ENCODE measurements at regions not wholly inside any gene's neighbourhood (a gene's known extent, or its start where the extent isn't known, plus 50 kb on each side); places are given as distances from the start of the nearest gene placed in this dataset.
"Not testable (repeated sequence)": the region's sequence is repeated elsewhere in the genome, so short reads cannot be mapped to it uniquely, and the experiment has no call there.

DNA sequence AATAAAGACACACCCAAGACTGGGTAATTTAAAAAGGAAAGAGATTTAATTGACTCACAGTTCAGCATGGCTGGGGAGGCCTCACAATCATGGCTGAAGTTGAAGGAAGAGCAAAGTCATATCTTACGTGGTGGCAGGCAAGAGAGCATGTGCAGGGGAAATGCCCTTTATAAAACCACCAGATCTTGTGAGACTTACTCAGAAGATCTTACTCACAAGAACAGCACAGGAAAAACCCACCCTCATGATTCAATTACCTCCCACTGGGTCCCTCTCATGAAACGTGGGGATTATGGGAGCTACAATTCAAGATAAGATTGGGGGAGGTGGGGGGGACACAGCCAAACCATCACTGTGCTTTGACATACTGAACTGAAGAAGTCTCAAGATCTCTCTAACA lies 800.0 kb downstream of the TENT5A start:
- H3K36me3 Mint-ChIP-seq (ENCODE audit: low read depth); H3K27me3 Mint-ChIP-seq (ENCODE audit: low read depth); DNase-seq (ENCODE audit: low spot score): not testable (repeated sequence)

DNA sequence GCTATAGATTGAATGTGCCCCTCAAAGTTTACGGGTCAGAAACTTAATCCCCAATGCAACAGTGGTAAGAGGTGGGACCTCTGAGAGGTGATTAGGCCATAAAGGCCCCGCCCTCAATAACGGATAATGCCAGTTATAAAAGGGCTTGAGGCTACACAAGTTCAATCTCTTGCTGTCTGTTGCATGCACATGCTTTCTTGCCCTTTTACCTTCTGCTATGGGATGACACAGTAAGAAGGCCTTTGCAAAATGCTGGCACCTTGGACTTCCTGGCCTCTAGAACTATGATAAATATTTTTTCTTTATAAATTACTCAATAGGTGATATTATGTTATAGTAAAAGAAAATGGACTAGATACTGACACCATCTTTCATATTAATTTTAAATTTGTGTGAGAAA lies 806.1 kb downstream of the TENT5A start:
- no peaks in the 10 kb centered on the region for H3K27me3 Mint-ChIP-seq (ENCODE audit: low read depth)

More for the DNA sequence above, 800.0 kb downstream of the TENT5A start:
- H3K27ac Mint-ChIP-seq; intact Hi-C loops (cut with micrococcal nuclease); H3K9me3 Mint-ChIP-seq; H3K4me3 Mint-ChIP-seq (ENCODE audit: low read depth); H3K4me1 Mint-ChIP-seq (ENCODE audit: low read depth): not testable (repeated sequence)

DNA sequence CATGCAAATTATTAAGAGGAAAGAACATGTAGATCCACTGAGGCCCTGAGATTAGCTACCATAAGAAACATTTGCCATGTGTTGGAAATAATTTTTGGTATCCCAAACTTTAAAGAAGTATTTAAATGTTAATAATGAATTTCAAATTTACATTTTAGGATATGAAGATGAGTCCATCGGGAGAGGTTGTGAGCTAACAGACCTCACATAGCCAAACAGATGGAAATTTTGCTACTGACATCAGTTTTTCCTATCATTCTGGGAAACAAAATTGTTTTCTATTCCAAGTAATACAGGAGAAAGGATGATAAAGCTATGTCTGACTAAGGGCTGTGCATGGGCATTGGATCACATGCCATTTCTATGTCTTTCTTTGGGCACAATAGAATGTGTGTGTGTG lies 809.6 kb downstream of the TENT5A start:
- Mint-ChIP-seq H3K36me3 (ENCODE audit: low read depth) (no peaks in the 10 kb centered on the region), H3K4me1 (ENCODE audit: low read depth) (no peaks in the 10 kb centered on the region), H3K27me3 (ENCODE audit: low read depth) (no peaks in the 10 kb centered on the region), H3K9me3 (peaks cover 7% of the 10 kb centered on the region), H3K4me3 (ENCODE audit: low read depth) (no peak overlapping the region), H3K27ac (no peak overlapping the region)
- DNase-seq (ENCODE audit: low spot score) = no peak
- intact Hi-C loops (cut with micrococcal nuclease) = no loop called here

More for the DNA sequence above, 806.1 kb downstream of the TENT5A start:
- no peak overlapping the region for H3K4me3 Mint-ChIP-seq (ENCODE audit: low read depth)
- H3K36me3 Mint-ChIP-seq (ENCODE audit: low read depth) = no peaks in the 10 kb centered on the region
- H3K27ac Mint-ChIP-seq = no peak overlapping the region
- DNase-seq (ENCODE audit: low spot score) = no peak
- no peaks in the 10 kb centered on the region for H3K4me1 Mint-ChIP-seq (ENCODE audit: low read depth)
- intact Hi-C loops (cut with micrococcal nuclease) = no loop called here
- H3K9me3 Mint-ChIP-seq = no peaks in the 10 kb centered on the region

DNA sequence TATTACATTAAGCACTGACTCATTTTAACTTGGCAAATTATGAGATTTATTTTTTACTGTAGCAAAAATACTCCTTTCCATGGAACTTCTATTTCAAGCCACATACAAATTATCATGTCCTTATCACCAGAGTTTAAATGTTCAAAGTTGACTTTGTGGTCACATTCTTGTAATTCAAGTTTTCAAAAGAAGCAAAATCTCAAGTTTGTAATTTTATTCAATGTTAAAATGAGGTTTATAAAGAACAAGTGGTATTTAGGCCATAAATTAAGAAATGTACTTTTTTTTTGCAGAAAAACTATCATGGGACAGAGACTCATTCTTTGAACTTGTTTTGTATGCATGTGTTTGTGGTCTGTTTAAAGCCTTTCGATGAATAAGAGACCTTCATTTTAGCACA lies 811.5 kb downstream of the TENT5A start:
- Mint-ChIP-seq H3K9me3 (peaks cover 17% of the 10 kb centered on the region), H3K27ac (no peak overlapping the region), H3K36me3 (ENCODE audit: low read depth) (no peaks in the 10 kb centered on the region), H3K4me1 (ENCODE audit: low read depth) (no peaks in the 10 kb centered on the region), H3K27me3 (ENCODE audit: low read depth) (no peaks in the 10 kb centered on the region), H3K4me3 (ENCODE audit: low read depth) (no peak overlapping the region)
- DNase-seq (ENCODE audit: low spot score) = no peak
- intact Hi-C loops (cut with micrococcal nuclease) = no loop called here

DNA sequence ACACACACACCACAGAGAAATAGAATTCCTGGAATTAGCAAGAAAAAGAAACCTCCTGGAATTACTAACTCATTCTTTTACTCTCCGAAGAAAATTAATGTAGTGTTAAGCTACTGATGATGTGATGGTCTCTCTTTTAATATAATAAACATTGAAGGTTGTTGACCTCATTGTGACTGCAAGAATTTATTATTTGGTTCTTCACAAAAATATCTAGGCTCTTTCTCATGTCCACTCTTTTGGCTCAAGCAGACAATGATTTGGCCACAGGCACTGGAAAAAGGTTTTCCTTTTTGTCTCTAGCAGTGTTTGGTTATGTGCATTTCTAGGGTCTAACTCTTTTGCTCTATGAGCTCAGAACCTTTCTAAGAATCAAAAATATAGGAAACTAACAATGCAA lies 811.9 kb downstream of the TENT5A start:
- Mint-ChIP-seq H3K27ac (no peak overlapping the region), H3K36me3 (ENCODE audit: low read depth) (no peaks in the 10 kb centered on the region), H3K27me3 (ENCODE audit: low read depth) (no peaks in the 10 kb centered on the region), H3K4me3 (ENCODE audit: low read depth) (no peak overlapping the region), H3K4me1 (ENCODE audit: low read depth) (no peaks in the 10 kb centered on the region), H3K9me3 (peaks cover 17% of the 10 kb centered on the region)
- intact Hi-C loops (cut with micrococcal nuclease) = no loop called here
- DNase-seq (ENCODE audit: low spot score) = no peak

DNA sequence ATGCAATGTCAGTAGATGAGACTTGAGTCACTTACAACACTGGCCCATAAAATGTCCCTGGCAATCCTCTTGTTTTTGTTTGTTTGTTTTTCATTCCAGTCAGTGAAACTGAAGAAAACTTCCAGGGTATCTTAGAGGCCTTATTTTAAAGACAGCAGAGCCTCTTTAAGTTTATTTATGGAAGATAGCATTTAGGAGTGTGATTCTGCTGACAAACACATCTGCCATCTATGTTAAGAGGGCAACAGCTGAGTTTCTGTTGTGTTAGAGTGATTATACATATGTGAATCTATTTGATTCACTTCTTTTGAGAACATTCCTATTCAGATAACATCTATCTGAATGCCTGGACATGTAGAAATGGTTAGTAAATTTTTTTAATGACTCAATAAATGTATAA lies 812.6 kb downstream of the TENT5A start:
- Mint-ChIP-seq H3K9me3 (peaks cover 17% of the 10 kb centered on the region), H3K27me3 (ENCODE audit: low read depth) (no peaks in the 10 kb centered on the region)

DNA sequence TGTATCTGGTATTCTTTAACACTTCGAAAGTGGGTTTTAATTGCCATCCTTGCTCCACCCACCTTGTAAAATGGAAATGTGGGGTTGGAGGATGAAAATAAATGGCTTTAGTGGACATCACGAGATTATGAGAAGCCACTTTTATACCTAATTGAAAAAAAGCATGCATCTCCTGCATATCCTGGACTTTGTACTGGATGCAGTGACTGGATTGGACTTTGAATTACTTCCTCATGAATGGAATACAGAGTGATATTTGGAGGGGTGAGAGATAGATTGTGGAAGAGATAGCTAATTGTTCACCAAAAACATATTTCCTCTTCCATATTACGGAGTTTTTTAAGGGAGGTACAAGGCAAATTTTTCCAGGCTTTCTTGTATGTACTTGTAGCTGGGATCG lies 813.0 kb downstream of the TENT5A start:
- no peak for DNase-seq (ENCODE audit: low spot score)
- no peak overlapping the region for H3K27ac Mint-ChIP-seq
- H3K36me3 Mint-ChIP-seq (ENCODE audit: low read depth) = no peaks in the 10 kb centered on the region
- peaks cover 20% of the 10 kb centered on the region for H3K9me3 Mint-ChIP-seq
- H3K27me3 Mint-ChIP-seq (ENCODE audit: low read depth) = no peaks in the 10 kb centered on the region
- intact Hi-C loops (cut with micrococcal nuclease) = no loop called here
- H3K4me1 Mint-ChIP-seq (ENCODE audit: low read depth) = no peaks in the 10 kb centered on the region
- no peak overlapping the region for H3K4me3 Mint-ChIP-seq (ENCODE audit: low read depth)

More for the DNA sequence above, 812.6 kb downstream of the TENT5A start:
- intact Hi-C loops (cut with micrococcal nuclease) = no loop called here
- DNase-seq (ENCODE audit: low spot score) = no peak
- Mint-ChIP-seq H3K4me1 (ENCODE audit: low read depth) (no peaks in the 10 kb centered on the region), H3K4me3 (ENCODE audit: low read depth) (no peak overlapping the region), H3K27ac (no peak overlapping the region), H3K36me3 (ENCODE audit: low read depth) (no peaks in the 10 kb centered on the region)

DNA sequence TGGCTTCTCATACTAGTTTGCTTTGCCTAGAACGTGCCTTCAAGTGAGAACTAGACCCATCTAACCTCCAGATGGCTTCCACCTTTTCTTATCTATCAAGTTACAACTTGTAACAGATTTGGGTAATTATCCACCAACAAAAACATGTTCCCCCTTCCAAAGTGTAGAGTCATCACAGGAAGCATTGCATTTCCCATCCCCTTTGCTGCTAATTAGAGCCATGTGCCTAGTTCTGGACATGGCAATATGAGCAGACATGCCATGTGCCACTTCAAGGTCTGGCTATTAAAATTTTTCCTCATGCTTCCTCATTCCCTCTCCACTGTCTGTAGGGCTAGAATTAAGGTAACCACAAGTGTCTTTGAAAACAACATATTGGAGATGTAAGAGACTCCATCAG lies 814.4 kb downstream of the TENT5A start:
- no peak for DNase-seq (ENCODE audit: low spot score)
- Mint-ChIP-seq H3K4me1 (ENCODE audit: low read depth) (no peaks in the 10 kb centered on the region), H3K9me3 (peaks cover 30% of the 10 kb centered on the region), H3K27ac (no peak overlapping the region), H3K36me3 (ENCODE audit: low read depth) (no peaks in the 10 kb centered on the region), H3K4me3 (ENCODE audit: low read depth) (no peak overlapping the region), H3K27me3 (ENCODE audit: low read depth) (no peaks in the 10 kb centered on the region)
- intact Hi-C loops (cut with micrococcal nuclease) = no loop called here

DNA sequence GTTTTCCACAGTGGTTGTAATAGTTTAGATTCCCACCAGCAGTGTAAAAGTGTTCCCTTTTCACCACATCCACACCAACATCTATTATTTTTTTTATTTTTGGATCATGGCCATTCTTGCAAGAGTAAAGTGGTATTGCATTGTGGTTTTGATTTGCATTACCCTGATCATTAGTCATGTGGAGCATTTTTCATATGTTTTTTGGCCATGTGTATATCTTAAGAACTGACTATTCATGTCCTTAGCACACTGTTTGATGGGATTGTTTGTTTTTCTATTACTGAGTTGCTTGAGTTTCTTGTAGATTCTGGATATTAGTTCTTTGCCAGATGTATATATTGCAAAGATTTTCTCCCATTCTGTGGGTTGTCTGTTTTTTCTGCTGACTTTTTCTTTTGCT lies 820.1 kb downstream of the TENT5A start:
- Mint-ChIP-seq H3K27me3 (ENCODE audit: low read depth) (no peaks in the 10 kb centered on the region), H3K4me3 (ENCODE audit: low read depth) (no peak overlapping the region), H3K4me1 (ENCODE audit: low read depth) (no peaks in the 10 kb centered on the region), H3K36me3 (ENCODE audit: low read depth) (no peaks in the 10 kb centered on the region), H3K9me3 (peaks cover 25% of the 10 kb centered on the region), H3K27ac (no peak overlapping the region)
- intact Hi-C loops (cut with micrococcal nuclease) = no loop called here
- DNase-seq (ENCODE audit: low spot score) = no peak

DNA sequence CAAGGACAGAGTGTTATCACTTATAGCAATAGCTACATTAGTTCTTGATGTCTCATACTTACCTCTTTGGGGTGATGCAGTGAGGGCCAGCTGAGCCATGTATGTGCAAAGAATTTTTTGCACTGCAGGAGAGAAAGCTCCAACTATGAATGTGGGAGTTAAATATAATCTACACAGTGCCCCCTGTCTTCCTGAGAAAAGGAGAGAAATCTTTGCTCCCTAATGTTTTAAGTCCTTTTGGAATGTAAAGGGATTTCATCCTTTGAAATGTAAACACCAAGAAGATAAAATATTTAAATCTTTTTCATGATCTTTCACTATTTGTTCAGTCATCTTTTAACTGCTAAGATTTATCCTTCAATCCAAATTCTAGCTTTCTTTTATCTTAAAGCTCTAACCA lies 822.1 kb downstream of the TENT5A start:
- H3K27ac Mint-ChIP-seq = no peak overlapping the region
- no peaks in the 10 kb centered on the region for H3K4me1 Mint-ChIP-seq (ENCODE audit: low read depth)
- no peaks in the 10 kb centered on the region for H3K36me3 Mint-ChIP-seq (ENCODE audit: low read depth)
- H3K4me3 Mint-ChIP-seq (ENCODE audit: low read depth) = no peak overlapping the region
- intact Hi-C loops (cut with micrococcal nuclease) = no loop called here
- peaks cover 21% of the 10 kb centered on the region for H3K9me3 Mint-ChIP-seq
- no peak for DNase-seq (ENCODE audit: low spot score)
- H3K27me3 Mint-ChIP-seq (ENCODE audit: low read depth) = no peaks in the 10 kb centered on the region

DNA sequence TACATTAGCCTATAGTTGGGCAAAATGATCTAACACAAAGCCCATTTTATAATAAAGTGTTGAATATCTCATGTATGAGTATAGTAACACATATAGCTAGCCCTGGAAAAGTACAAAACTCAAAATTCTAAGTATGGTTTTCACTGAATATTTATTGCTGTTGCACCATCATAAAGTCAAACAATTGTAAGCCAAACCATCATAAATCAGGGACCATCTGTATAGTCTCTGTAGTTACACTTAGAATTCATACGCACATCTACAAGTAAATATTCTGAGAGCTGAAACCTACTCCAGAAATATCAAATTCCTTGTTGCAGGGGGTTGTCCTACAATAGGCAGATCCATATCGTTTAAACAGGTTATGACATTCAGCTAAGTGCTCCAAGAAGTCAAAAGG lies 817.3 kb downstream of the BCKDHB start:
- no peaks in the 10 kb centered on the region for H3K36me3 Mint-ChIP-seq (ENCODE audit: low read depth)
- H3K4me1 Mint-ChIP-seq (ENCODE audit: low read depth) = no peaks in the 10 kb centered on the region
- no peak overlapping the region for H3K4me3 Mint-ChIP-seq (ENCODE audit: low read depth)
- H3K9me3 Mint-ChIP-seq = peaks cover 5% of the 10 kb centered on the region
- intact Hi-C loops (cut with micrococcal nuclease) = no loop called here
- H3K27me3 Mint-ChIP-seq (ENCODE audit: low read depth) = no peaks in the 10 kb centered on the region
- DNase-seq (ENCODE audit: low spot score) = no peak
- H3K27ac Mint-ChIP-seq = no peak overlapping the region

DNA sequence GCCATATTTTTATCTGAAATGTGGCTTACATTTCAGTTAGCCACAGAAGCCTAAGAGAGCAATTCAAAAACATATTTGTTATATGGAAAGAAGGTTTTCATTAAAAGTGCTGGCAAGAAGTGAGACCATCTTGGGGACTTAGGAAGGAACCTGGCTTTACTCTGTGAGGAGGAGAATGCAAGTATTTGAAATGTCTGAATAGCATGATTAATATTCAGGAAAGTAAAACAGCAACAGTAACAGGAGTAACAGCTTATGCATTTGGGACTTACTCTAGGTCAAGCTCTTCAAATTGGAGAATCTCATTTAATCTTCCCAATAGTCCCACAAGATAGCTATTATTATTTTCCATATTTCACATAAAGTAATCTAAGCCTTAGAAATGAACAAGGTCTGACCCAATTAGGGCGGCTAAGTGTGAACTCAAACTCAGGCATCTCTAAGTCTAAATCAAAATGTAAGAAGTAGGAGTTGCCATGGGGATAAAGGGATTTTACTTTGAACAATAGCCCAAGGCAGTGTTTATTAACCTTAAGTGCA lies 816.5 kb downstream of the BCKDHB start:
- Mint-ChIP-seq H3K4me1 (ENCODE audit: low read depth) (no peaks in the 10 kb centered on the region), H3K27me3 (ENCODE audit: low read depth) (no peaks in the 10 kb centered on the region)
- intact Hi-C loops (cut with micrococcal nuclease) = no loop called here

DNA sequence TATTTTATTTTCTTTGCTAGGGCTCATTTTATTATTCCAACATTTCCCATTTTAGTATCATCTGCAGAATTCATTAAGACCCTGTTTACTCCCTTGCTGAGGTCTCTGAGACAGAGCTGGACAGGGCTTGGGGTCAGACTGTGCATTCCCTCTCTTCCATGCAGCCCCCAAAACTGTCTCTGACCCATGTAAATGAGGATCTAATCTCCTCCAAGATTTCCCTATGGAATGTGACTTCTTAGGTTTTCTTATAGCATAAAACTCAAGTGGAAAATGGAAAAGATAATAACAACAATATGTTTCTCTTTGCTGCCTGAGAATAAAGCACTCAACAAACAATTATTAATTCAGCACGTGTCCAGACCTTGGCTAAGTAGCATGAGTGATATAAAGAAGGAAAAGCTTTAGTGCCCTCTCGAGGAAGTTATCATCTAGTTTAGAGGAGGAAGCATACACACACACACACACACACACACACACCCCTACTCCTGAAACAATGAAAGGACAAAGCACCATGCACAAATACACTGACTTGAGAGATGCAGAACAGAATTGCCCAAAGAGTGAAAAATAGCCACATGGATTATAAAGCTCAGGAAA lies 815.5 kb downstream of the BCKDHB start:
- no peaks in the 10 kb centered on the region for H3K4me1 Mint-ChIP-seq (ENCODE audit: low read depth)
- DNase-seq (ENCODE audit: low spot score) = no peak
- peaks cover 5% of the 10 kb centered on the region for H3K9me3 Mint-ChIP-seq
- H3K27me3 Mint-ChIP-seq (ENCODE audit: low read depth) = no peaks in the 10 kb centered on the region
- no peak overlapping the region for H3K27ac Mint-ChIP-seq
- H3K36me3 Mint-ChIP-seq (ENCODE audit: low read depth) = no peaks in the 10 kb centered on the region
- intact Hi-C loops (cut with micrococcal nuclease) = no loop called here
- no peak overlapping the region for H3K4me3 Mint-ChIP-seq (ENCODE audit: low read depth)

More for the DNA sequence above, 816.5 kb downstream of the BCKDHB start:
- H3K4me3 Mint-ChIP-seq (ENCODE audit: low read depth) = no peak overlapping the region
- peaks cover 5% of the 10 kb centered on the region for H3K9me3 Mint-ChIP-seq
- DNase-seq (ENCODE audit: low spot score) = no peak
- H3K27ac Mint-ChIP-seq = no peak overlapping the region
- H3K36me3 Mint-ChIP-seq (ENCODE audit: low read depth) = no peaks in the 10 kb centered on the region

DNA sequence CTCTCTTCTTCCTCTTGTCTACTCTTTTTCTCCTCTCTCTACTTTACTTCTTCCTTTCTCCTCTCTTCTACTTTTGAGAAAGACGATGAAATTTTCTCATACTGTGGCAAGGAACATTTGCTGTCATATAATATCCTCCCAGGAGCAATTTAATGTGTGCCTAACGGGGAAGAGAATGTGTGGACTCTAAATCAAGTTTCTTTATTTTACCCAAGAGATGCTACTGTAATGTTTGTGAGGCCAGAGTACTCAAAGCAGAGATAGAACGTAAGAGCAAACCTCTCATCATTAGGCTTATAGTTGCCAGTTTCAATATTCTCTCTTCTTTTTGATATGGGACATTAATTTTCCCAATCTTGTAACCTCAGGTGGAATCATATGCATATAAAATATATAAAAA lies 801.4 kb downstream of the BCKDHB start:
- peaks cover 8% of the 10 kb centered on the region for H3K9me3 Mint-ChIP-seq
- no peak for DNase-seq (ENCODE audit: low spot score)
- no peak overlapping the region for H3K4me3 Mint-ChIP-seq (ENCODE audit: low read depth)
- no peaks in the 10 kb centered on the region for H3K27me3 Mint-ChIP-seq (ENCODE audit: low read depth)
- H3K27ac Mint-ChIP-seq = no peak overlapping the region
- intact Hi-C loops (cut with micrococcal nuclease) = no loop called here
- no peaks in the 10 kb centered on the region for H3K36me3 Mint-ChIP-seq (ENCODE audit: low read depth)
- H3K4me1 Mint-ChIP-seq (ENCODE audit: low read depth) = no peaks in the 10 kb centered on the region
